ENCODE measurements at regions not wholly inside any gene's neighbourhood (a gene's known extent, or its start where the extent isn't known, plus 50 kb on each side); places are given as distances from the start of the nearest gene placed in this dataset.

- TF ChIP-seq, protein P1, sequence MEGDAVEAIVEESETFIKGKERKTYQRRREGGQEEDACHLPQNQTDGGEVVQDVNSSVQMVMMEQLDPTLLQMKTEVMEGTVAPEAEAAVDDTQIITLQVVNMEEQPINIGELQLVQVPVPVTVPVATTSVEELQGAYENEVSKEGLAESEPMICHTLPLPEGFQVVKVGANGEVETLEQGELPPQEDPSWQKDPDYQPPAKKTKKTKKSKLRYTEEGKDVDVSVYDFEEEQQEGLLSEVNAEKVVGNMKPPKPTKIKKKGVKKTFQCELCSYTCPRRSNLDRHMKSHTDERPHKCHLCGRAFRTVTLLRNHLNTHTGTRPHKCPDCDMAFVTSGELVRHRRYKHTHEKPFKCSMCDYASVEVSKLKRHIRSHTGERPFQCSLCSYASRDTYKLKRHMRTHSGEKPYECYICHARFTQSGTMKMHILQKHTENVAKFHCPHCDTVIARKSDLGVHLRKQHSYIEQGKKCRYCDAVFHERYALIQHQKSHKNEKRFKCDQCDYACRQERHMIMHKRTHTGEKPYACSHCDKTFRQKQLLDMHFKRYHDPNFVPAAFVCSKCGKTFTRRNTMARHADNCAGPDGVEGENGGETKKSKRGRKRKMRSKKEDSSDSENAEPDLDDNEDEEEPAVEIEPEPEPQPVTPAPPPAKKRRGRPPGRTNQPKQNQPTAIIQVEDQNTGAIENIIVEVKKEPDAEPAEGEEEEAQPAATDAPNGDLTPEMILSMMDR (conservative IDR thresholded peaks at IDR 0.05; ENCODE audit: low read length): no peak
- no peak for TF ChIP-seq EZH2phosphoT487 (IDR thresholded peaks at IDR 0.05; ENCODE audit: borderline replicate concordance, low read depth, low read length)
Measured at GRCh38 chr7:21103426-21104123, 316.9 kb upstream of the SP8 start.

Data from OCI-LY7 (cell line).